ENCODE measurements at regions not wholly inside any gene's neighbourhood (a gene's known extent, or its start where the extent isn't known, plus 50 kb on each side); places are given as distances from the start of the nearest gene placed in this dataset.

DNA sequence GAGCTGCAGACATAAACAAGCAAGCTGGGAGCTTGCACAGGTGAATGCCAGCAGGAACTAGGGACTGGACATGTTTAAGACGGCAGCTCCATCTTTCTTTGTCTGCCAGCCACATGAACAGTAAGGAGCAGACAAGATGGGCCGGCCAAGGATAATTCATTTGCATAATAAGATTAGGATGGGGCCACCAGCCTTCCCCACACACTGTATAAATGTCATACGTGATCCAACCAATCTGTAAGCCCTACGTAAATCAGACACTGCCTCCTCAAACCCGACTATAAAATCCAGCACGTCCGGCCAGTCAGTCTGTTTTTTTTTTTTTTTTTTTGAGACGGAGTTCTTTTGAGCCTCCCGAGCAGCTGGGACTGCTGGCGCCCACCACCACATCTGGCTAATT, 75.6 kb upstream of the BOD1L1 start:
- no peaks in the 10 kb centered on the region for H3K9me3 ChIP-seq (ENCODE audit: control insufficient read depth in 2 of 3, insufficient read depth in 1 of 3, low read length in 3 of 3)
- H3K27me3 ChIP-seq (ENCODE audit: control insufficient read depth, insufficient read depth, low read length) = no peaks in the 10 kb centered on the region
- no peak overlapping the region for H3K4me3 ChIP-seq (ENCODE audit: low read length in 3 of 3)
- no peaks in the 10 kb centered on the region for H3K36me3 ChIP-seq (ENCODE audit: control insufficient read depth in 2 of 3, insufficient read depth in 3 of 3, low read length in 3 of 3)
- DNase-seq (no peak), FAIRE-seq (no peak)
- intact Hi-C loops (cut with DNase I) = no loop called here
- H3K4me1 ChIP-seq (ENCODE audit: control insufficient read depth in 2 of 3, insufficient read depth in 2 of 3, low read depth in 1 of 3, low read length in 3 of 3) = peaks cover 2 to 38% (median 21%) of the 10 kb centered on the region in 3 donors
- peak overlapping the region in 1 of 2 donors; percentile 69 for H3K27ac ChIP-seq (ENCODE audit: low read depth in 2 of 2, low read length in 2 of 2)
- no peak for TF ChIP-seq CTCF (IDR thresholded peaks at IDR 0.05; ENCODE audit: borderline replicate concordance, extremely low read depth, insufficient read depth)
- H3K9ac ChIP-seq (ENCODE audit: low read length in 3 of 3) = no peak overlapping the region

GRCh38 chr4:13704035-13704434, 76.5 kb upstream of the BOD1L1 start:
- DNase-seq = peak in 1 of 5 donors; percentile 11
- Histone ChIP-seq H3K27me3 (ENCODE audit: control insufficient read depth, insufficient read depth, low read length) (no peaks in the 10 kb centered on the region), H3K4me3 (ENCODE audit: low read length in 3 of 3) (no peak overlapping the region), H3K9ac (ENCODE audit: low read length in 3 of 3) (peak overlapping the region in 1 of 3 donors; percentile 15), H3K36me3 (ENCODE audit: control insufficient read depth in 2 of 3, insufficient read depth in 3 of 3, low read length in 3 of 3) (no peaks in the 10 kb centered on the region), H3K27ac (ENCODE audit: low read depth in 2 of 2, low read length in 2 of 2) (peak overlapping the region; percentile 16 to 97), H3K9me3 (ENCODE audit: control insufficient read depth in 2 of 3, insufficient read depth in 1 of 3, low read length in 3 of 3) (no peaks in the 10 kb centered on the region), H3K4me1 (ENCODE audit: control insufficient read depth in 2 of 3, insufficient read depth in 2 of 3, low read depth in 1 of 3, low read length in 3 of 3) (peaks cover 2 to 41% (median 21%) of the 10 kb centered on the region in 3 donors)
- no peak for TF ChIP-seq CTCF (IDR thresholded peaks at IDR 0.05; ENCODE audit: borderline replicate concordance, extremely low read depth, insufficient read depth)
- no peak for FAIRE-seq
- intact Hi-C loops (cut with DNase I) = no loop called here

DNA sequence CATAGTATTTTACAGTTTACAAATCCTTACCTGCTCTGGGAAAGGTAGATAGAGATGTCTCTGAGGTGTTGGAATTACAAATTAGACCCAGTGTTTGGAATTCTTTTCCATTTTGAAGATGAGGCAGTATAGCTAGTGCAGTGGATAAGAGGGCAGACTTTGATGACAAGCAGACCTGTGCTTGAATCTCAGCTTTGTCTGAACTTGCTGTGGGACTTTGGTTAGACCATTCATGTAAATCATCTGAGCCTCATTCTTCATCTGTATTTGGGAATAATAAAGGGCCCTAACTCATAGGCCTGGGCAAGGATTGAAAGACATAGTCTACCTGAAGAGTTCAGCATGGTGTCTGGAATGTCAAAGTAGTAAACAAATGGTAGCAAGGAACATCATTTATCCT, 77.2 kb upstream of the BOD1L1 start:
- Histone ChIP-seq H3K4me3 (ENCODE audit: low read length in 3 of 3) (no peak overlapping the region), H3K9me3 (ENCODE audit: control insufficient read depth in 2 of 3, insufficient read depth in 1 of 3, low read length in 3 of 3) (no peaks in the 10 kb centered on the region)
- TF ChIP-seq CTCF (IDR thresholded peaks at IDR 0.05; ENCODE audit: borderline replicate concordance, extremely low read depth, insufficient read depth) = no peak

GRCh38 chr4:13705521-13706041, 78.1 kb upstream of the BOD1L1 start:
- H3K9me3 ChIP-seq (ENCODE audit: control insufficient read depth in 2 of 3, insufficient read depth in 1 of 3, low read length in 3 of 3) = no peaks in the 10 kb centered on the region
- DNase-seq = peak; percentile 48 to 90 (median 72)
- H3K4me3 ChIP-seq (ENCODE audit: low read length in 3 of 3) = peak overlapping the region in 1 of 3 donors; percentile 7
- no peaks in the 10 kb centered on the region for H3K27me3 ChIP-seq (ENCODE audit: control insufficient read depth, insufficient read depth, low read length)
- intact Hi-C loops (cut with DNase I) = no loop called here
- H3K9ac ChIP-seq (ENCODE audit: low read length in 3 of 3) = peak overlapping the region in 2 of 3 donors; percentile 29 to 35
- FAIRE-seq = peak; percentile 86
- H3K36me3 ChIP-seq (ENCODE audit: control insufficient read depth in 2 of 3, insufficient read depth in 3 of 3, low read length in 3 of 3) = no peaks in the 10 kb centered on the region
- TF ChIP-seq CTCF (IDR thresholded peaks at IDR 0.05; ENCODE audit: borderline replicate concordance, extremely low read depth, insufficient read depth) = no peak
- H3K4me1 ChIP-seq (ENCODE audit: control insufficient read depth in 2 of 3, insufficient read depth in 2 of 3, low read depth in 1 of 3, low read length in 3 of 3) = peaks cover 2 to 41% (median 21%) of the 10 kb centered on the region in 3 donors
- peak overlapping the region; percentile 79 to 97 for H3K27ac ChIP-seq (ENCODE audit: low read depth in 2 of 2, low read length in 2 of 2)

More for the DNA sequence above, 77.2 kb upstream of the BOD1L1 start:
- intact Hi-C loops (cut with DNase I) = no loop called here
- Histone ChIP-seq H3K4me1 (ENCODE audit: control insufficient read depth in 2 of 3, insufficient read depth in 2 of 3, low read depth in 1 of 3, low read length in 3 of 3) (peaks cover 2 to 41% (median 21%) of the 10 kb centered on the region in 3 donors), H3K9ac (ENCODE audit: low read length in 3 of 3) (peak overlapping the region in 1 of 3 donors; percentile 47), H3K27ac (ENCODE audit: low read depth in 2 of 2, low read length in 2 of 2) (peak overlapping the region; percentile 79 to 97), H3K36me3 (ENCODE audit: control insufficient read depth in 2 of 3, insufficient read depth in 3 of 3, low read length in 3 of 3) (no peaks in the 10 kb centered on the region), H3K27me3 (ENCODE audit: control insufficient read depth, insufficient read depth, low read length) (no peaks in the 10 kb centered on the region)
- no peak for DNase-seq
- no peak for FAIRE-seq
